ENCODE measurements at regions not wholly inside any gene's neighbourhood (a gene's known extent, or its start where the extent isn't known, plus 50 kb on each side); places are given as distances from the start of the nearest gene placed in this dataset.
"Not testable (repeated sequence)": the region's sequence is repeated elsewhere in the genome, so short reads cannot be mapped to it uniquely, and the experiment has no call there.

- Mint-ChIP-seq H3K27ac (no peak overlapping the region), H3K4me1 (no peaks in the 10 kb centered on the region), H3K4me3 (no peak overlapping the region), H3K36me3 (ENCODE audit: low read depth) (no peaks in the 10 kb centered on the region), H3K9me3 (no peaks in the 10 kb centered on the region), H3K27me3 (ENCODE audit: low read depth, poor library complexity) (no peaks in the 10 kb centered on the region)
- DNase-seq: no peak
- no peak for TF ChIP-seq CTCF (IDR thresholded peaks at IDR 0.05)
Measured at GRCh38 chr2:194289712-194290346, 1367.2 kb upstream of the SLC39A10 start.

GRCh38 chr2:194276667-194277066 lies 1380.4 kb upstream of the SLC39A10 start:
- not testable (repeated sequence) for H3K4me1 Mint-ChIP-seq; H3K27ac Mint-ChIP-seq; H3K36me3 Mint-ChIP-seq (ENCODE audit: low read depth); DNase-seq; H3K4me3 Mint-ChIP-seq; H3K9me3 Mint-ChIP-seq; H3K27me3 Mint-ChIP-seq (ENCODE audit: low read depth, poor library complexity)

- no peak overlapping the region for H3K4me3 Mint-ChIP-seq
- H3K27ac Mint-ChIP-seq: peak overlapping the region; percentile 9
- no peak for DNase-seq
- H3K4me1 Mint-ChIP-seq: no peaks in the 10 kb centered on the region
- no peak for TF ChIP-seq CTCF (IDR thresholded peaks at IDR 0.05)
- no peaks in the 10 kb centered on the region for H3K36me3 Mint-ChIP-seq (ENCODE audit: low read depth)
- no peaks in the 10 kb centered on the region for H3K27me3 Mint-ChIP-seq (ENCODE audit: low read depth, poor library complexity)
- no peaks in the 10 kb centered on the region for H3K9me3 Mint-ChIP-seq
Measured at GRCh38 chr2:194271293-194271961, 1385.6 kb upstream of the SLC39A10 start.

GRCh38 chr2:194270648-194271047 lies 1386.4 kb upstream of the SLC39A10 start:
- no peaks in the 10 kb centered on the region for H3K9me3 Mint-ChIP-seq
- H3K36me3 Mint-ChIP-seq (ENCODE audit: low read depth): no peaks in the 10 kb centered on the region
- H3K4me3 Mint-ChIP-seq: no peak overlapping the region
- no peak for DNase-seq
- H3K27ac Mint-ChIP-seq: no peak overlapping the region
- no peak for TF ChIP-seq CTCF (IDR thresholded peaks at IDR 0.05)
- H3K4me1 Mint-ChIP-seq: no peaks in the 10 kb centered on the region
- H3K27me3 Mint-ChIP-seq (ENCODE audit: low read depth, poor library complexity): no peaks in the 10 kb centered on the region

GRCh38 chr2:194264586-194264985 lies 1392.4 kb upstream of the SLC39A10 start:
- TF ChIP-seq CTCF (IDR thresholded peaks at IDR 0.05): no peak
- DNase-seq: no peak
- Mint-ChIP-seq H3K36me3 (ENCODE audit: low read depth) (no peaks in the 10 kb centered on the region), H3K27ac (no peak overlapping the region), H3K4me3 (no peak overlapping the region), H3K4me1 (no peaks in the 10 kb centered on the region), H3K27me3 (ENCODE audit: low read depth, poor library complexity) (no peaks in the 10 kb centered on the region), H3K9me3 (no peaks in the 10 kb centered on the region)

- no peak for DNase-seq
- H3K9me3 Mint-ChIP-seq: no peaks in the 10 kb centered on the region
- H3K4me3 Mint-ChIP-seq: no peak overlapping the region
- peaks cover 11% of the 10 kb centered on the region for H3K4me1 Mint-ChIP-seq
- H3K36me3 Mint-ChIP-seq (ENCODE audit: low read depth): no peaks in the 10 kb centered on the region
- H3K27me3 Mint-ChIP-seq (ENCODE audit: low read depth, poor library complexity): no peaks in the 10 kb centered on the region
- TF ChIP-seq CTCF (IDR thresholded peaks at IDR 0.05): no peak
- H3K27ac Mint-ChIP-seq: peak overlapping the region; percentile 69
Measured at GRCh38 chr2:194260185-194260584, 1396.8 kb upstream of the SLC39A10 start.
